ENCODE measurements at regions not wholly inside any gene's neighbourhood (a gene's known extent, or its start where the extent isn't known, plus 50 kb on each side); places are given as distances from the start of the nearest gene placed in this dataset.
"Not testable (repeated sequence)": the region's sequence is repeated elsewhere in the genome, so short reads cannot be mapped to it uniquely, and the experiment has no call there.

GRCh38 chr5:40217553-40217952 lies 462.2 kb upstream of the PTGER4 start:
- no peak for DNase-seq (ENCODE audit: low read depth)
- TF ChIP-seq CTCF (IDR thresholded peaks at IDR 0.05; ENCODE audit: insufficient read depth, low read length) = no peak
- no peak overlapping the region for H3K4me3 ChIP-seq (ENCODE audit: low read depth, low read length)

DNA sequence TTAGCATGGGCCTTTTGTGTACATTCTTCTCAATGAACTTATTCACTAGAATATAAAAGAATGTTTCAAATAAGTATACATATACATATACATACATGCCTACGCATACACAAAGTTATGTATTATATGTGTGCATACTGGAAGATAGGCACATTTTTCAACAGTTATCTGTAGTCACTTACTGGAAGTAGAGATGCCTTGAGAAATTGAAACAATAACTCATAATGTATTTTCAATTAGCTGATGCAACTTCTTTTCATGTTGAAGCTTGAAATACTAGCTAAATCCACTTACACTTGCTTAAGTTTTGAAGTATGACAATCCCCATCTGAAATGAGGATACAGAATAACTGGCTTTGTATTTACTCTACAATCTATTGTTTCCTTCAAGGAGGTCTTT lies 469.0 kb upstream of the PTGER4 start:
- no peak overlapping the region for H3K4me3 ChIP-seq (ENCODE audit: low read depth, low read length)
- TF ChIP-seq CTCF (IDR thresholded peaks at IDR 0.05; ENCODE audit: insufficient read depth, low read length) = no peak
- no peak for DNase-seq (ENCODE audit: low read depth)

GRCh38 chr5:40206030-40206429 lies 473.7 kb upstream of the PTGER4 start:
- H3K4me3 ChIP-seq (ENCODE audit: low read depth, low read length) = no peak overlapping the region
- no peak for DNase-seq (ENCODE audit: low read depth)
- TF ChIP-seq CTCF (IDR thresholded peaks at IDR 0.05; ENCODE audit: insufficient read depth, low read length) = no peak

DNA sequence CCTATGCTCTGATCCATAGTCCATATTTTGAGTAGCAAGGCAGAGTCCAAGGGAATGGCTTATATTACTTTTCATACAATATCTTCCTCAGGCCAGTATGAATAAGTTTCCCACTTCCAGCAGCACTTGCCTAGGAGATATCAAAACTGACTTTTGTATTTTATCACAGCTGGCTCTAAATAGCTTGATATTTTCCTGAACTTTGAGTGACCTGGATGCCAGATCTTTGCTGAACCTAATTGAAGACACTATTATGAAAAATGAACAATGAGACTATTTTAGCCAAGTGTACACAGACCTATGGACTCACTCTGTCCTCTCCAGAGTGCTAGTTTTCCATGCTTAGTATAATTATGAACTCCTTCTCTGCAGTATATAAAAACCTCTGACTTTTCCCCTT lies 475.6 kb upstream of the PTGER4 start:
- no peak overlapping the region for H3K4me3 ChIP-seq (ENCODE audit: low read depth, low read length)
- TF ChIP-seq CTCF (IDR thresholded peaks at IDR 0.05; ENCODE audit: insufficient read depth, low read length) = no peak
- DNase-seq (ENCODE audit: low read depth) = peak; percentile 28

- no peak for TF ChIP-seq CTCF (IDR thresholded peaks at IDR 0.05; ENCODE audit: insufficient read depth, low read length)
- no peak for DNase-seq (ENCODE audit: low read depth)
- H3K4me3 ChIP-seq (ENCODE audit: low read depth, low read length) = no peak overlapping the region
Observed at GRCh38 chr5:40202814-40203440, 476.8 kb upstream of the PTGER4 start.

DNA sequence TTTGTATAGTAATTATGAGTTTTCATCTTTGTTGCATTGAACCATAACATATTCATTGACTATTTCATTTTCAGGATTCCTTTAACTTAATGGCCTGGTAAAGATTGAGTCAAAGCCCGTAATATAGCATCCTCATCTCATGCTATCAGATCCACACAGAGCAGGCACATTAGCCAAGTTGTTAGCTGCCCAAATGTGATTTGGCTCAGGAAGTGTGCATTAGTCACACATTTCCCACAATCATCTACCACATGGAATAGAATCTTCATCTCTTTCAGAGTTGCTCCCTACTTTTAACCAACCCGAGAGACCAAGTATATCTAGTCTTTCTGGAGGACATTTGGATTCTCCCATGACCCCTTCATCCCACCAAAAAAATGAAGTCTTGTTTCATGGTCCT lies 481.0 kb upstream of the PTGER4 start:
- peak; percentile 31 for DNase-seq (ENCODE audit: low read depth)
- no peak overlapping the region for H3K4me3 ChIP-seq (ENCODE audit: low read depth, low read length)
- no peak for TF ChIP-seq CTCF (IDR thresholded peaks at IDR 0.05; ENCODE audit: insufficient read depth, low read length)

- not testable (repeated sequence) for H3K4me3 ChIP-seq (ENCODE audit: low read depth, low read length); DNase-seq (ENCODE audit: low read depth)
Observed at GRCh38 chr5:40195574-40195973, 484.1 kb upstream of the PTGER4 start.

Data from fibroblast of the aortic adventitia (primary cell).